GM23248 (cell line): ENCODE measurements at regions not wholly inside any gene's neighbourhood (a gene's known extent, or its start where the extent isn't known, plus 50 kb on each side); places are given as distances from the start of the nearest gene placed in this dataset.

Experiments
- EZH2 ChIP-seq: fragments of 200-600 bp; sonication (generic); IDR thresholded peaks from 2 replicates; pipeline ENCODE4 v1.6.1; 2018; ENCODE audit warnings: antibody characterized with exemption, mild to moderate bottlenecking; ENCODE audit not compliant: insufficient read depth, poor library complexity, severe bottlenecking
- EZH2phosphoT487 ChIP-seq: fragments of 200-600 bp; sonication (generic); IDR thresholded peaks from 2 replicates; pipeline ENCODE4 v1.6.1; 2018; ENCODE audit warnings: antibody characterized with exemption, moderate library complexity, mild to moderate bottlenecking, low read depth; ENCODE audit not compliant: insufficient read depth

GRCh38 chr5:112626715-112627114 lies 111.0 kb upstream of the APC start:
- TF ChIP-seq EZH2 (no peak), EZH2phosphoT487 (no peak)
